HG02678 (cell line): ENCODE measurements at regions not wholly inside any gene's neighbourhood (a gene's known extent, or its start where the extent isn't known, plus 50 kb on each side); places are given as distances from the start of the nearest gene placed in this dataset.

Experiments used
- ATAC-seq: cut with Tn5 transposase; IDR thresholded peaks from one replicate; pipeline ENCODE4 v1.9.1; 2021; ENCODE audit warnings: mild to moderate bottlenecking, moderate library complexity; ENCODE audit not compliant: unreplicated experiment

GRCh38 chr1:69497441-69498221 is 70.1 kb upstream of the LRRC7 start:
- no peak for ATAC-seq

- ATAC-seq: no peak
Observed at GRCh38 chr1:69498711-69499110, 69.0 kb upstream of the LRRC7 start.

DNA sequence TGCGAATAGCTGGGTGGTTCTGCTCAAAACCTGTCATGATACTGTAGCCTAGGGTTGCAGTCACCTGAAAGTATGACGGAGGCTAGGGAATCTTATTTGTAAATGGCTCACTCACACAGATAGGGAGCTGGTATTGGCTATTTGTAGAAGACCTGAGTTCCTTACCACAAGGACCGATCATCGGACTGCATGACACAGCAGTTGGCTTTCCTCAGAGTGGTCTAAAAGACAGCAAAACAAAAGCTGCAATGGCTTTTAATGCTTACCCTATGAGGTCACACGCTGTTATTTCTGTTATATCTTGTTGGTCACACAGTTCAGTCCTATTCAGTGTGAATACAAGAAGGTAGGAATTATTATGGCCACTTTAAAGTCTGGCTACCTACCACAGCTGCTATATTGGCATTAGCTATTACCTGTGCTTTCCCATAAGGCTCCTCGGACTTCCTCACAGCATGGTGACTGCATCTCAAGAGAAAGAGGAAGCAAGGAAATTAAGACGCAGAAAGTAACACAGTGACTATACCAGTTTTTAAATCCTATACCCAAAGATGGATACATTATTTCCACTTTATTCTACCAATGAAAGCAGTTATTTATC is 68.4 kb upstream of the LRRC7 start:
- no peak for ATAC-seq

DNA sequence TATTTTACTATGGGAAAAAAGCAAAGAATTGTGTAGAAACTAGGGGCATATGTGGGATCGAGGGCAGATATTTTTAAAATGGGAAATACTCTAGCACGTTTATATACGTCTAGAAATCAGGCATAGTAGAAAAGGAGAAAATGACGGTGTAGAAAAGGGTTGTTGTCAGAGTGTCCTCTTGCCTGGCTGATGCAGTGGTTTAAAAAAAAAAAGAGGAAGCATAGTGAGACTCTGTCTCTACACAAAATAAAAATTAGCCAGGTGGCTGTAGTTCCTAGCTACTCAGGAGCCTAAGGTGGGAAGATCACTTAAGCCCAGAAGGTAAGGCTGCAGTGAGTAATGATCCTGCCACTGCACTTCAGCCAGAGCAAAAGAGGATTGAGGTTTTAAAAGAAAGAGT is 64.7 kb upstream of the LRRC7 start:
- ATAC-seq: no peak

GRCh38 chr1:69504730-69505252 is 62.9 kb upstream of the LRRC7 start:
- ATAC-seq: no peak

- no peak for ATAC-seq
Observed at GRCh38 chr1:69506311-69506710, 61.4 kb upstream of the LRRC7 start.

- no peak for ATAC-seq
Observed at GRCh38 chr1:69506721-69507120, 61.0 kb upstream of the LRRC7 start.

DNA sequence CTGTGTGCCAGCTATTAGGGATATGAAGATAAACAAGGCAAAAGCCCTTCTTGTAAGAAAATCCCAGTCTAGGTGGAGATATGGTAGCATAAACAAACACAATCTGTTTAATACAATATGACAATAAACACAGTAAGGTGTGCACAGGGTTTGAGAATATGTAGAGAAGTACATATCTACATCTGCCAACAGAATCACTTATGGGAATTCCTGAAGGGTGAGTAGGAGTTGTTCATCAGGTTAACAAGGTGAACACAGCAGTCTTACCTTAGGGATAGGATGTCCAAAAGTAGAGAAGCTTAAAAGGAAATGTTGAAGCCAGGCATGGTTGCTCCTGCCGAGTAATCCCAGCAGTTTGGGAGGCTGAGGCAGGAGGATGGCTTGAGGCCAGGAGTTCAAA is 57.7 kb upstream of the LRRC7 start:
- ATAC-seq: no peak

DNA sequence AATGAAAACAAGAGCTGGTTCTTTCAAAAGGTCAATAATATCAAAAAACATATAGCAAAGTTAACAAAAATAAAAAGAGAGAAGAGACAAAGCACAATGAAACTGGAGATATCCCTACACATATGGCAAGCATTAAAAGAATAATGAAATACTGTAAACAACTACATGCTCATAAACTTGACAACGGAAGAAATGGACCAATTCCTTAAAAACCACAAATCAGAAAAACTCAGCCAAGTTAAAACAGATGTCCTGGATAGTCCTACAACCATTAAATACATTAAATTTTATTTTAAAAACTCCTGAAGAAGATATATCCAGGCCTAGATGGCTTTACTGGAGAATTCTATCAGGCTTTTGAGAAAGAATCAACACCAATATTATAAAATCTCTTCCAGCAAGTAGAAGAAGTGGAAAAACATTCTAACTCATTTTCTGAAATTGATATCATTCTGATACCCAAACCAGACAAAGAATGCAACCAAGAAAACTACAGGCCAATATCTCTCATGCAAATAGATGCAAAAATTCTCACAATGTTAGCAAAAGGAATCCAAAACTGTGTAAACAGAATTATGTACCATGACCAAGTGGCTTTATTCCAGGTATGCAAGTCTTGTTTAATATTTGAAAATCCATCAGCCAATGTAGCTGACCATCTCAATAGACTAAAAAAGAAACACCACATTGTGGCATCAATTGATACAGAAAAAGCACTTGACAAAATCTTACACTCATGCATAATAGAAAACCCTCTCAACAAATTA is 56.1 kb upstream of the LRRC7 start:
- ATAC-seq: no peak

- ATAC-seq: no peak
Observed at GRCh38 chr1:69513601-69514000, 54.1 kb upstream of the LRRC7 start.
